Neural progenitor cell (in vitro differentiated cells): ENCODE measurements at regions not wholly inside any gene's neighbourhood (a gene's known extent, or its start where the extent isn't known, plus 50 kb on each side); places are given as distances from the start of the nearest gene placed in this dataset.

Experiments
- DNase-seq: peaks from one replicate; pipeline ENCODE4 v3.0.0-alpha.2; 2016; ENCODE audit warnings: low spot score
- H2AFZ ChIP-seq: fragments of 200-600 bp; sonication (generic); replicated peaks from 2 replicates; pipeline ENCODE4 v1.6.1; 2016; ENCODE audit warnings: antibody characterized with exemption
- H3F3A ChIP-seq: fragments of 200-600 bp; sonication (generic); 2 replicates; pipeline ENCODE4 v1.6.1; 2016; ENCODE audit warnings: antibody characterized with exemption, low read depth
- H3K27ac ChIP-seq: fragments of 200-600 bp; sonication (generic); 2 replicates; pipeline ENCODE4 v1.5.1; 2016; ENCODE audit warnings: mild to moderate bottlenecking
- H3K27me3 ChIP-seq: fragments of 200-600 bp; sonication (generic); 2 replicates; pipeline ENCODE4 v1.6.1; 2016; ENCODE audit warnings: mild to moderate bottlenecking, moderate library complexity
- H3K36me3 ChIP-seq: fragments of 200-600 bp; sonication (generic); 2 replicates; pipeline ENCODE4 v1.5.1; 2016
- H3K4me1 ChIP-seq: fragments of 200-600 bp; sonication (generic); 2 replicates; pipeline ENCODE4 v1.6.1; 2016; ENCODE audit warnings: mixed run types
- H3K4me2 ChIP-seq: fragments of 200-600 bp; sonication (generic); 2 replicates; pipeline ENCODE4 v1.6.1; 2016
- H3K4me3 ChIP-seq: fragments of 200-600 bp; sonication (generic); 2 replicates; pipeline ENCODE4 v1.5.1; 2016
- H3K79me2 ChIP-seq: fragments of 200-600 bp; sonication (generic); 2 replicates; pipeline ENCODE4 v1.6.1; 2016; ENCODE audit warnings: low read depth
- H3K9ac ChIP-seq: fragments of 200-600 bp; sonication (generic); 2 replicates; pipeline ENCODE4 v1.6.1; 2016
- H3K9me3 ChIP-seq: fragments of 200-600 bp; sonication (generic); 2 replicates; pipeline ENCODE4 v1.5.1; 2016; ENCODE audit warnings: low read depth
- H4K20me1 ChIP-seq: fragments of 200-600 bp; sonication (generic); 2 replicates; pipeline ENCODE4 v1.6.1; 2016; ENCODE audit warnings: low read depth
- H3K27ac Mint-ChIP-seq: 3 replicates; pipeline ENCODE4 v1.8.0; 2021; ENCODE audit warnings: mixed read lengths
- H3K27me3 Mint-ChIP-seq: 2 replicates; pipeline ENCODE4 v1.8.0; 2022; ENCODE audit warnings: low read depth, mild to moderate bottlenecking, inconsistent platforms, moderate library complexity, mixed read lengths; ENCODE audit not compliant: insufficient read depth
- H3K36me3 Mint-ChIP-seq: 3 replicates; pipeline ENCODE4 v1.8.0; 2021; ENCODE audit warnings: mixed read lengths
- H3K4me1 Mint-ChIP-seq: 3 replicates; pipeline ENCODE4 v1.8.0; 2021; ENCODE audit warnings: mixed read lengths
- H3K4me3 Mint-ChIP-seq: 3 replicates; pipeline ENCODE4 v1.8.0; 2021; ENCODE audit warnings: mild to moderate bottlenecking, moderate library complexity, mixed read lengths
- H3K9me3 Mint-ChIP-seq: 3 replicates; pipeline ENCODE4 v1.8.0; 2020; ENCODE audit warnings: mixed read lengths
- EZH2 ChIP-seq: fragments of 200-600 bp; sonication (generic); IDR thresholded peaks from 2 replicates; pipeline ENCODE4 v1.6.1; 2017; ENCODE audit warnings: antibody characterized with exemption, mild to moderate bottlenecking, moderate library complexity
- EZH2phosphoT487 ChIP-seq: fragments of 200-600 bp; sonication (generic); IDR thresholded peaks from 2 replicates; pipeline ENCODE4 v1.6.1; 2017; ENCODE audit warnings: antibody characterized with exemption
- TF ChIP-seq, protein P1 (sequence below): fragments of 200-600 bp; sonication (generic); IDR thresholded peaks from 2 replicates; pipeline ENCODE4 v1.5.1; 2017; ENCODE audit warnings: antibody characterized with exemption, mild to moderate bottlenecking

DNA sequence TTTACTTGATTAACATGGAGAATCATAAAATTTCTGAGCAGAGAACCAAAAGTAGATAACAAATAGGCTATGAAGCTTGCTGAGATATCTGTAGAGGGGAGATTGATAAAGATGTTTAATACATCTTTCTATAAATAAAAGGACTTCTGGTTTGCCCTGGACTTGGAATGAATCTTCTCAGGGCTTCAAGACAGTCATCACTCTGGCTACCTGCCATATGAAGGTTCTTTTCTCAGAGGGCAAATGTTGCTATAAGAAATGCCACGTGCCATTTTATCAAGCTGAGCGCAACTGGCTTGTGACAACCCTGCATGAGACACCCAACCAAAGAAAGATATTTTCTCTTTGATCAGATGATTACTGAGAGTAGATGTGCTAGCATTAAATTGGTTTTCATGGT lies 192.5 kb downstream of the WNT5A start:
- DNase-seq = no peak
- H3K4me1 Mint-ChIP-seq = peaks cover 19% of the 10 kb centered on the region

DNA sequence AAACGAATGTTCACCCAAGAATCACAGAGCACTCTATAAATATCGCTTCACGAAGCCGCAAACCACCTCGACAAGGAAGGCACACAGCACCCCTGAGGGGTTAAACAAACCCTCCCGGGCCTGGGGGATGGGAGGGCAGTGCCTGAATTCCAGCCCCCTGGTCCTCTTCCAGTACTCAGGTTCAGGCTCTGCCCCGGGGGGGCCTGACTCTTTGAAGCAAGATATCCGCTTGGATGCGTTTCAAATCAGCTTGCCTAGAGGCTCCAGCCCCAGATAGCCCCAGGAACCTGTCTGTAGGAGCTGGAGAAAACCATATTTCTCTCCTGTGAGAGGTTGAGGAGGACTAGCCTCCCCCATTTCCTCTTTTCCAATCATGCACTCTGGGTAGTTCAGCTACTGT lies 194.7 kb downstream of the WNT5A start:
- Histone ChIP-seq H3K9ac (no peak overlapping the region), H4K20me1 (no peaks in the 10 kb centered on the region), H3K4me3 (no peak overlapping the region), H3K4me1 (peaks cover 10% of the 10 kb centered on the region), H3K9me3 (no peaks in the 10 kb centered on the region), H3K27ac (no peak overlapping the region), H3K27me3 (no peaks in the 10 kb centered on the region), H3F3A (no peaks in the 10 kb centered on the region), H3K79me2 (no peaks in the 10 kb centered on the region), H3K36me3 (no peaks in the 10 kb centered on the region), H2AFZ (peak overlapping the region; percentile 44), H3K4me2 (peak overlapping the region; percentile 63)
- Mint-ChIP-seq H3K27me3 (no peaks in the 10 kb centered on the region), H3K9me3 (no peaks in the 10 kb centered on the region), H3K36me3 (no peaks in the 10 kb centered on the region), H3K4me3 (no peak overlapping the region), H3K27ac (no peak overlapping the region), H3K4me1 (peaks cover 33% of the 10 kb centered on the region)
- peak; percentile 48 for DNase-seq
- TF ChIP-seq EZH2phosphoT487 (no peak), EZH2 (no peak)
- TF ChIP-seq, protein P1, sequence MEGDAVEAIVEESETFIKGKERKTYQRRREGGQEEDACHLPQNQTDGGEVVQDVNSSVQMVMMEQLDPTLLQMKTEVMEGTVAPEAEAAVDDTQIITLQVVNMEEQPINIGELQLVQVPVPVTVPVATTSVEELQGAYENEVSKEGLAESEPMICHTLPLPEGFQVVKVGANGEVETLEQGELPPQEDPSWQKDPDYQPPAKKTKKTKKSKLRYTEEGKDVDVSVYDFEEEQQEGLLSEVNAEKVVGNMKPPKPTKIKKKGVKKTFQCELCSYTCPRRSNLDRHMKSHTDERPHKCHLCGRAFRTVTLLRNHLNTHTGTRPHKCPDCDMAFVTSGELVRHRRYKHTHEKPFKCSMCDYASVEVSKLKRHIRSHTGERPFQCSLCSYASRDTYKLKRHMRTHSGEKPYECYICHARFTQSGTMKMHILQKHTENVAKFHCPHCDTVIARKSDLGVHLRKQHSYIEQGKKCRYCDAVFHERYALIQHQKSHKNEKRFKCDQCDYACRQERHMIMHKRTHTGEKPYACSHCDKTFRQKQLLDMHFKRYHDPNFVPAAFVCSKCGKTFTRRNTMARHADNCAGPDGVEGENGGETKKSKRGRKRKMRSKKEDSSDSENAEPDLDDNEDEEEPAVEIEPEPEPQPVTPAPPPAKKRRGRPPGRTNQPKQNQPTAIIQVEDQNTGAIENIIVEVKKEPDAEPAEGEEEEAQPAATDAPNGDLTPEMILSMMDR = no peak

More for the DNA sequence above, 192.5 kb downstream of the WNT5A start:
- no peaks in the 10 kb centered on the region for H3K9me3 ChIP-seq
- H3K4me3 ChIP-seq = no peak overlapping the region
- Mint-ChIP-seq H3K27me3 (peaks cover 3% of the 10 kb centered on the region), H3K36me3 (no peaks in the 10 kb centered on the region), H3K4me3 (no peak overlapping the region), H3K27ac (no peak overlapping the region), H3K9me3 (no peaks in the 10 kb centered on the region)
- H2AFZ ChIP-seq = no peak overlapping the region
- no peak overlapping the region for H3K9ac ChIP-seq
- H3K79me2 ChIP-seq = no peaks in the 10 kb centered on the region
- H3K4me2 ChIP-seq = no peak overlapping the region
- no peaks in the 10 kb centered on the region for H3K36me3 ChIP-seq
- no peaks in the 10 kb centered on the region for H4K20me1 ChIP-seq
- H3K27ac ChIP-seq = no peak overlapping the region
- no peaks in the 10 kb centered on the region for H3K27me3 ChIP-seq
- H3K4me1 ChIP-seq = peaks cover 10% of the 10 kb centered on the region
- H3F3A ChIP-seq = no peaks in the 10 kb centered on the region
- no peak for TF ChIP-seq EZH2phosphoT487
- TF ChIP-seq, protein P1 = no peak
- TF ChIP-seq EZH2 = no peak

DNA sequence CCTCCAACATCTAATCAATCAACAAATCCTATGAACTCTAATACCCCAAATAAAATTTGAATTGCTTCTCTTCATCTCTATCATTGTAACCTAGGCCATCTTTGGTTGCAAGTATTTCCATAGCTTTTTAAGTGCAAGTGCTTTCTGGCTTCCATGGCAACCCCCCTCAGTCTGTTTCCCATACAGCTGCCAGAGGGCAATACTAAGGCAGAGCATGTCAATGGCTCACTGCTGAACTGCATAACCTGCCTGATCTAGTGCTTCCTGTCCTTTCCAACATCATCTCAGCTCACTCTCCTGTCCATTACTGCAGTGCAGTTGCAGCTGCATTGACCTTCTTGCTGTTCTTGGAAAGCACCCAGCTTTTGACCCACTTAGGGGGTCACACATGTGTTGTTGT lies 198.4 kb downstream of the WNT5A start:
- H3K9ac ChIP-seq = no peak overlapping the region
- H3K4me3 Mint-ChIP-seq = no peak overlapping the region

More for the DNA sequence above, 198.4 kb downstream of the WNT5A start:
- no peaks in the 10 kb centered on the region for H3F3A ChIP-seq
- no peaks in the 10 kb centered on the region for H3K36me3 Mint-ChIP-seq
- H3K4me3 ChIP-seq = no peak overlapping the region
- H3K4me2 ChIP-seq = no peak overlapping the region
- H3K79me2 ChIP-seq = no peaks in the 10 kb centered on the region
- no peaks in the 10 kb centered on the region for H3K36me3 ChIP-seq
- H3K27ac ChIP-seq = no peak overlapping the region
- no peaks in the 10 kb centered on the region for H3K27me3 ChIP-seq
- no peak overlapping the region for H2AFZ ChIP-seq
- H3K4me1 ChIP-seq = peaks cover 10% of the 10 kb centered on the region
- peaks cover 5% of the 10 kb centered on the region for H3K27me3 Mint-ChIP-seq
- no peaks in the 10 kb centered on the region for H3K9me3 Mint-ChIP-seq
- no peak for TF ChIP-seq EZH2
- no peak for TF ChIP-seq EZH2phosphoT487
- TF ChIP-seq, protein P1 = no peak
- DNase-seq = no peak
- no peaks in the 10 kb centered on the region for H3K9me3 ChIP-seq
- peaks cover 37% of the 10 kb centered on the region for H3K4me1 Mint-ChIP-seq
- H4K20me1 ChIP-seq = no peaks in the 10 kb centered on the region
- peak overlapping the region; percentile 22 for H3K27ac Mint-ChIP-seq
